Nephron (organoid): ENCODE measurements at regions not wholly inside any gene's neighbourhood (a gene's known extent, or its start where the extent isn't known, plus 50 kb on each side); places are given as distances from the start of the nearest gene placed in this dataset.

ENCODE experiments used
- H3K27ac Mint-ChIP-seq, 3 experiments: 2 replicates each; pipeline ENCODE4 v1.8.0; 2020; ENCODE audit warnings: mixed read lengths in 3 of 3, mild to moderate bottlenecking in 2 of 3, moderate library complexity in 1 of 3
- H3K27me3 Mint-ChIP-seq: 2 replicates; pipeline ENCODE4 v1.8.0; 2021; ENCODE audit warnings: low read depth, mild to moderate bottlenecking, moderate library complexity, mixed read lengths
- H3K36me3 Mint-ChIP-seq: 2 replicates; pipeline ENCODE4 v1.8.0; 2020; ENCODE audit warnings: low read depth, mixed read lengths
- H3K4me1 Mint-ChIP-seq: 2 replicates; pipeline ENCODE4 v1.8.0; 2020; ENCODE audit warnings: mixed read lengths
- H3K4me3 Mint-ChIP-seq, 3 experiments: 2 replicates each; pipeline ENCODE4 v1.8.0; 2020; ENCODE audit warnings: mild to moderate bottlenecking in 3 of 3, mixed read lengths in 3 of 3, moderate library complexity in 2 of 3
- H3K9me3 Mint-ChIP-seq: 2 replicates; pipeline ENCODE4 v1.8.0; 2020; ENCODE audit warnings: mixed read lengths
- CTCF ChIP-seq, 3 experiments: fragments of 200-600 bp; sonication (generic); IDR thresholded peaks; one replicate each; pipeline ENCODE4 v1.5.0; 2021; ENCODE audit warnings: antibody characterized with exemption in 3 of 3; ENCODE audit not compliant: unreplicated experiment in 3 of 3

GRCh38 chr2:215619989-215620388, 184.1 kb upstream of the FN1 start:
- Mint-ChIP-seq H3K4me1 (peaks cover 54% of the 10 kb centered on the region), H3K4me3 (peak overlapping the region; percentile 13 to 63 (median 57)), H3K27me3 (no peaks in the 10 kb centered on the region), H3K27ac (peak overlapping the region; percentile 49 to 86 (median 70)), H3K9me3 (no peaks in the 10 kb centered on the region), H3K36me3 (no peaks in the 10 kb centered on the region)
- TF ChIP-seq CTCF (IDR thresholded peaks at IDR 0.05; ENCODE audit: unreplicated experiment in 3 of 3): no peak

DNA sequence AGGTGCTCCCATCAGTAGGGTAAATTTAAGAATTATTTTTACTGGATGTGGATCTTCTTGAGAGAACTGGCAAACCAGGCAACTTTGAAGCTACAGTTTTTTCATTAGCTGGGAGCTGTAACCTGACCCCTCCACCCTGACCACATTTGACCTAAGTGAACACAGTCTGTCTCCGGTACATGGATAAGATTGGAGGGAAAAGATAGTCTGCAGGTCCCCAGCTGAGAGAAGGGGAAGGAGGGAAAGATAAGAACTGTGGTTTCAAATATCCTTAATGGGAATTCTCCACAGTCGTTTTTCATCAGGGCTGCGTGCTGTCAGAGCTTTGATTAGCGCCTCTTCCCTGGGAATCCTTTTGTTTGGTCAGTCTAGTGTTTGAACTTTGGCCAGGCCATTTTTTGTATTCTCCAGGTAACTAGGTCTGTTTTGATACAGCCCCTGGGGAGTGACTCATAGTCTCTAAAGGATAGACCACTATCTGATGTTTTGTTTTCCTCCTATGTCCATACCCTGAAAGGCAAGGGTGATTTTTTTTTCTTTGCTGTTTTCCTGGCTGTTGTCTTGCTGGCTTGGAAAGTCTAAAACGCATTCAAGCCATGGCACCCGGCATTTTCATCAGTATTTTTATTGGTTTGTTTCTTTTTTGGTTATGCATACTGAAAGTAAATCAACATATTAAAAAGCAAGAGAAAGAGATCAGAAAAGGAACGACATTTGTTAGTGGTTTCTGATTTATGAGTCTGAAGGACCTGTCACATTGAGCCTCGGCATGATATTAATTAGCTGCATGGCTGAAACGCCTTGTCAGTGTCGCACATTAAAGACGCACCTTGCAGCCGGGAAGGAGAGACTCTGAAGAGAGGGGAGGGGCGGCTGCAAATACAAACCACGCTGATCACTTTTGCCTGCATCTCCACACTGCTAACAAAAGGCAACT, 183.4 kb upstream of the FN1 start:
- H3K36me3 Mint-ChIP-seq: no peaks in the 10 kb centered on the region
- H3K4me1 Mint-ChIP-seq: peaks cover 51% of the 10 kb centered on the region
- TF ChIP-seq CTCF (IDR thresholded peaks at IDR 0.05; ENCODE audit: unreplicated experiment in 3 of 3): no peak
- peak overlapping the region; percentile 13 to 63 (median 57) for H3K4me3 Mint-ChIP-seq
- no peaks in the 10 kb centered on the region for H3K27me3 Mint-ChIP-seq
- no peaks in the 10 kb centered on the region for H3K9me3 Mint-ChIP-seq
- peak overlapping the region; percentile 49 to 86 (median 70) for H3K27ac Mint-ChIP-seq

- Mint-ChIP-seq H3K4me3 (no peak overlapping the region), H3K27me3 (no peaks in the 10 kb centered on the region), H3K27ac (peak overlapping the region in 2 of 3 experiments; percentile 25 to 49), H3K36me3 (no peaks in the 10 kb centered on the region), H3K9me3 (no peaks in the 10 kb centered on the region), H3K4me1 (peaks cover 44% of the 10 kb centered on the region)
- TF ChIP-seq CTCF (IDR thresholded peaks at IDR 0.05; ENCODE audit: unreplicated experiment in 3 of 3): no peak
Observed at GRCh38 chr2:215618145-215618544, 182.3 kb upstream of the FN1 start.

- H3K27me3 Mint-ChIP-seq: no peaks in the 10 kb centered on the region
Observed at GRCh38 chr2:215617060-215617824, 181.4 kb upstream of the FN1 start.

DNA sequence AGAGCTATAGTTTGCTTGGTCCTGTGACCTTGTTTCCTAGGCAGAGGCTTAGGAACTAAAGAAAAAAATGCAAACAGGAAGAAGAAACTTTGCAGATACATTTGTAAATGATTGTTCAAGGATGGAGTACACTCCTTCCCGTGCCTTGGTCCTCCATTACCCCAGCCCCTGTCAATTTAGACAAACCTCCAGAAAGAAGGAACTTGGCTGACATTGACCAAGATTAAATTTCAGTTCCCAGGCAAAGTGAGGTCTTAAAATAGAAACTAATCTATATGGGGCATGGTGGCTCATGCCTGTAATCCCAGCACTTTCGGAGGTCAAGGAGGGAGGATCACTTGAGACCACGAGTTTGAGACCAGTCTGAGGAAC, 179.9 kb upstream of the FN1 start:
- Mint-ChIP-seq H3K36me3 (no peaks in the 10 kb centered on the region), H3K4me1 (peaks cover 31% of the 10 kb centered on the region), H3K27ac (peak overlapping the region in 2 of 3 experiments; percentile 31 to 37), H3K27me3 (no peaks in the 10 kb centered on the region), H3K9me3 (no peaks in the 10 kb centered on the region), H3K4me3 (no peak overlapping the region)
- no peak for TF ChIP-seq CTCF (IDR thresholded peaks at IDR 0.05; ENCODE audit: unreplicated experiment in 3 of 3)

More at GRCh38 chr2:215617060-215617824, 181.4 kb upstream of the FN1 start:
- Mint-ChIP-seq H3K9me3 (no peaks in the 10 kb centered on the region), H3K27ac (no peak overlapping the region), H3K4me3 (no peak overlapping the region), H3K4me1 (peaks cover 43% of the 10 kb centered on the region), H3K36me3 (no peaks in the 10 kb centered on the region)
- no peak for TF ChIP-seq CTCF (IDR thresholded peaks at IDR 0.05; ENCODE audit: unreplicated experiment in 3 of 3)
